Middle frontal gyrus (tissue), 1 donor: ENCODE measurements at regions not wholly inside any gene's neighbourhood (a gene's known extent, or its start where the extent isn't known, plus 50 kb on each side); places are given as distances from the start of the nearest gene placed in this dataset.

ENCODE experiments used
- DNase-seq: peaks from one replicate; pipeline ENCODE4 v3.0.0-alpha.2; 2015; ENCODE audit warnings: low spot score; ENCODE audit errors: extremely low spot score

- no peak for DNase-seq
These were observed 2365.9 kb downstream of the MAT2B start for GRCh38 chr5:165871291-165871690.

GRCh38 chr5:165874851-165875250, 2369.4 kb downstream of the MAT2B start:
- DNase-seq: no peak

DNA sequence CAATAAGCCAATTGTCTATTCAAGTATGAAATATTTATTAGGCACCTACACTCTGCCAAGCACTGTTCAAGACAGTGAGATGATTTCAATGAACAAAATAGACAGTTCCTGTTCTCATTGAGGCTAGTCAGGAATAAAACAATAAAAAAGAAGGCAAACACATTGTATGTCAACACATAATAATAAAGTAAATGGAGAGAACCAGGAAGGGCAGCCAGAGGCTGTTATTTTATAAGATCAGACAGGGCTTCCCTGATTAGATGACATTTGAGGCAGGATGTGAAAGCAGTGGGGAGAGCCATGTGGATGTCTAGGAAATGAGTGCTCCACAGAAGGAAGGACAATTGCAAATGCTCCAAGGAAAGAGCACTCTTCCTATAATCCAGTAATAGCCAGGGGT, 2371.1 kb downstream of the MAT2B start:
- DNase-seq: no peak

- DNase-seq: no peak
These were observed 2372.1 kb downstream of the MAT2B start for GRCh38 chr5:165877475-165877874.

- DNase-seq: no peak
These were observed 2375.8 kb downstream of the MAT2B start for GRCh38 chr5:165881259-165881658.

- no peak for DNase-seq
These were observed 2376.7 kb downstream of the MAT2B start for GRCh38 chr5:165882099-165882498.

GRCh38 chr5:165885623-165886350, 2380.4 kb downstream of the MAT2B start:
- no peak for DNase-seq

- DNase-seq: no peak
These were observed 2381.7 kb downstream of the MAT2B start for GRCh38 chr5:165887147-165887546.

DNA sequence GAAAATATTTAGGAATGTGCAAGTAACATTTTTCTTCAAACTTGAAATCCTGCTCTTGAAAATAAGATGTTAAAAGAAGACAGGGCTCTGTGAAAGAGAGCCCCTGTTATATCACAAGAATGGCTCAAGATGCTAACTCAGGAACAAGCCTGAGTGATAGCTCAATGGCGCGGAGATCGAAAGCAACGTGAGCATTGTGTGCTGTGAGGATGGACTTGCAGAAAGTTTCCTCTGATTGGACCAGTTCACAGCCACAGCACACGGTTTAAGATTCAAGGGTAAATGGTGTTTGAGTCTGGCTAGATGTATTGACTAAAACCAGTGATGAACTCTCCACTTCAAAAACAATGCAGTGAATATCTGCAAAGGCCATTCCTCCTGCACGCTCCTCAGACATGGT, 2387.0 kb downstream of the MAT2B start:
- no peak for DNase-seq

GRCh38 chr5:165894916-165895315, 2389.5 kb downstream of the MAT2B start:
- no peak for DNase-seq

- no peak for DNase-seq
These were observed 2387.6 kb upstream of the WWC1 start for GRCh38 chr5:165903835-165904234.

DNA sequence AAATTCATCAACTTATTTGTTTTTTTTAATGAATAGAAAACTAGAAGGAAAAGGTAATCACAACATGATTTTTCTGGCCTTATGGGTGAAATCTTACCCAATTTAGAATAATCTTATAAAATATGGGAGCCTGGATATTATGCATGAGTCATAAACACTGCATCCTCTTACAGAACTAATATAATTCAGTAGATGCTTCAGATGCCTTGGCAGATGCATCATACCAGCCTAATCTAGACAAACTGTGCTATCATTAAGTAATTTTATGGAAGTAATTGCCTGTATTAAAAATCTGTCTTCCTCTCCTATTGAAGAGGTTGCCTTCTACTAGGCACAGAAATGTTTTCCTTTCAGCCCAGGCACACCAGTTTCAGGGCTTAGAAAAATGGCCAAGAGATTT, 2384.6 kb upstream of the WWC1 start:
- no peak for DNase-seq

GRCh38 chr5:165913059-165913458, 2378.4 kb upstream of the WWC1 start:
- no peak for DNase-seq

DNA sequence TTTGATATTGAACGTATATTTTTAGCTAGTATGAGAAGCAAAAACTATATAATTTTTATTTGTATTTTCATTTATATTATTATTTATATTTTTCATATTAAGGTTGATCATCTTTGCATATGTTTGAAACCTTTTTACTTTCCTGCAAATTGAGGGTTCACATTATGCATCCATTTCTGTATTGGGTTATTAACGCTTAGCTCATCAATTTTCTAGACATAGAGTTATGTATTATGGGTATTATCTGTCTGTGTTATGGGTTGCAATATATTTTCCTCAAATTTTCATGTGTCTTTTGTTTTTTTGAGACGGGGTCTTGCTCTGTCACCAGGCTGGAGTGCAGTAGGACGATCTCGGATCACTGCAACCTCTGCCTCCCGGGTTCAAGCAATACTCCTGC, 2377.0 kb upstream of the WWC1 start:
- DNase-seq: no peak

DNA sequence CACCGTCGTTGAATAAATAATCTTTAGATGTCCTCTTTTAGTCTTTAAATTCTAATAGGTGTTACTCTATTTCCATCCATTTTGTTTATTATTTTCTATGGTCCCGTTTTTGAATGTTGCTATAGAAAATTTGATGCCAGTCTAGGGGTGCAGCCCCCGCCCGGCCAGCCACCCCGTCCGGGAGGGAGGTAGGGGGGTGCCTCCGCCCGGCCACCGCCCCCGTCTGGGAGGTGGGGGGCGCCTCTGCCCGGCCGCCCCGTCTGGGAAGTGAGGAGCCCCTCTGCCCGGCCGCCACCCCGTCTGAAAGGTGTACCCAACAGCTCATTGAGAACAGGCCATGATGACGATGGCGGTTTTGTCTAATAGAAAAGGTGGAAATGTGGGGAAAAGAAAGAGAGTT, 2372.2 kb upstream of the WWC1 start:
- no peak for DNase-seq

- DNase-seq: no peak
These were observed 2370.8 kb upstream of the WWC1 start for GRCh38 chr5:165920655-165921054.

DNA sequence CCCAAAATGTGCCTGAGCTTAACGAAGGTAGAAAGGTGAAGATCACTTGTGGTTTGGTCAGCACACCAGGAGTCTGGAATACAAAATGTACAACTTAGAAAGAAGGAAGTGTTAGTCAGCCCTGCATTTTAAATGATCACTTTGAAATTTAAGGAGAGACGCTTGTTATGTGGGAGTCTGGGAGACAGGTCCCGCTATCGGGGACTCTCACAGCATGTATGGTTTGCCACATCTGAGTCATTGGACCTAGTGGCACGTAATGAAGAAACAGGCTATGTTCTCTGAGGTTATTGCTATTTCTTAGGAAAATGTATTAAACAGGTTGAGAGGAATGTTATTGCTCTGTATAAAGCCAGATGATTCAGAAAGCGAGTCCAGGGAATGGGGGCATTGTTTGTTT, 2362.5 kb upstream of the WWC1 start:
- no peak for DNase-seq

DNA sequence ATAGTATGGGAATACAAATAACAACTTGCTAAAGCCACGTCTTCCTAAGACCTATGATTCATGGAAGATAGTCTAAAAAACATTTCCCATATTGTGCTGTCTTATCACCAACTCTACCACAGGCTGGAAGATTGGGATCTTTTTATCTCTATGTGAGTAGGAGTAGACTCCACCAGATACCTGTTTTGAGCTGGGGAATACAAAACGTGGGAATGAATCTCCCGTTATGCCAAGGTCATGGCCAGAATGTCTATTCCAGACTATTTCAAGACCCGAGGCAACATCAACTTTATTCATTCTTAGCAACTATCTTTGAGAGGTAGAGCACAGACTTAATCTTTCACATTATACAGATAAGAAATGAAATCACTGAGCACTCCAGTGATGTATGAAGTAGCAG, 2350.9 kb upstream of the WWC1 start:
- DNase-seq: no peak

DNA sequence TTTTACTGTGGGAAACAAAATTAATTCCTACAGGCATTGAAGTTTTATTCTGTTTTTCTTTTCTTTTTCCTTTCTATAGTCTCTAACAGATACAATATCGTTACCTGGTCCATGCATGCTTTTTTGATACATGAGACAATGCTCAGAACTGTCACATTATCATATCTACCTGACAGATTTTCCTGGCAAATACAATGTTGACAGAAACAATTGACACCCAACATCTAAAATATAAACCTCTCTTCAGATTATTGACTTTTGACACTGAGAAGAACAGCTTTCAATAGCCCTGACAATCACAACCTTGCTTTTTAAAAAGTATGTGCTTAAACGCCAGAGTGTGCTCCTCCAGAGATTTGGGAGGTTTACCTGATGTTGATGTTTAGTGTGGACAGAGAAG, 2334.6 kb upstream of the WWC1 start:
- no peak for DNase-seq

DNA sequence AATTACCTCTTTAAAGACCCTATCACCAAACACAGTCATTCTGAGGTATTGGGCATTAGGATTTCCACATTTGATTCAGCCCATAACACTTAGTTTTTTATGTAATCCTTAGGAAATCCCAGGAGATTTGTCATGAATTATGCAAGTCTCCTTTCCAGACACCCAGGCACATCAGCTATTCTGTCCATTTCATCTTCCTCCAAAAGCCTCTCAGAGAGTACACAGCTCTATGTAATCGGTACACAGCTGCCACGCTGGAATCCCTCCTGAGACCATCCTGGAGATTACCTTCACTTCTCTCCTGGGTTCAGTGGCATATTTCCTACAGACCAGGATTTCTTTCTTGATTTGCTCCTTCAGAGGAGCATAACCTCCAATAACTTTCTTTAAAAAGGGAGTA, 2309.8 kb upstream of the WWC1 start:
- no peak for DNase-seq

- DNase-seq: no peak
These were observed 2295.1 kb upstream of the WWC1 start for GRCh38 chr5:165996201-165996875.

DNA sequence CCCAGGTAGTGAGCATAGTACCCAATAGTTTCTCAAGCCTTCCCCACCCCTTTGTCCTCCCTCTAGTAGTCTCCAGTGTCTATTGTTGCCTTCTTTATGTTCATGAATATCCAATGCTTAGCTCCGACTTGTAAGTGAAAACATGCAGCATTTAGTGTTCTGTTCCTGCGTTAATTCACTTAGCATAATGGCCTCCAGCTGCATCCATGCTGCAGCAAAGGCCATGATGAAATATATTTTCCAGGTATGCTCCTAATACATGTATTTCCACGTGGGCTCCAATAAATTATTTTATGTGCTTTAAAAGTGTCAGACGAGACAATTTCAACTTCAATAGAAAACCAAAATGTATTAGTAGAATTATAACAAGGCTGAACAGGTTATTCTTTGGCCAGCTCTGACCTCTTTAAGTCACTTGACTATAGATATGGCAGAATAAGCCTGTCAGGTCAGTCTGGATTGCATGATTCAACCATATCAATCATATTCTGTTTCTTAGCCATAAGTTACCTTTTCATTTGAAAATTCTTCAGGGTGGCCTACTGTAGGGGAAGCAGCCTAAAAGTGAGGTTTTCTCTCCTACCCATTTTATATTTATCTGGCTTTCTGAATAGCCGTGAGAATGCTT, 2291.6 kb upstream of the WWC1 start:
- no peak for DNase-seq

DNA sequence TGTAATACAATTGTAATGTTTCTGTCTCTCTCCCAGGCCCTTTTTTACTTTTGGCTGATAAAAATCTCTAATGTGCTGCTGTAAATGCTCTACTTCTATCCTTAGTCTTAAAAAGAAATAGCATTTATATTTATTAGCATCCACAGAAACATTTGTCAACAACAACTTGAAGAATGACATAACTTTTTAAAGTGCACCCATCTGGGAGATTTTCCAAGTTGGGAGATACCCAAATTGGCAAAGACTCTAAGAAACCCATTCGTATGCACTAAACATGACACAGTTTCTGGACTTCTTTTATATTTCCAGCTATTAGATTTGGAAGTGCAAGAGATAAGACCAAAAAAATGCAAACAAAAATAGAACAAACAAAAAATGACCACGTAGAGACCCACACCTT, 2287.4 kb upstream of the WWC1 start:
- no peak for DNase-seq
